GM12865 (cell line): ENCODE measurements at regions not wholly inside any gene's neighbourhood (a gene's known extent, or its start where the extent isn't known, plus 50 kb on each side); places are given as distances from the start of the nearest gene placed in this dataset.

Experiments used
- DNase-seq: peaks from one replicate; pipeline ENCODE4 v3.0.0; 2010; ENCODE audit warnings: low read depth
- H3K4me3 ChIP-seq: 2 replicates; pipeline ENCODE4 v1.5.1; 2011; ENCODE audit warnings: mild to moderate bottlenecking, low read depth, low read length, control low read depth
- TF ChIP-seq, protein P1 (sequence below): IDR thresholded peaks from 2 replicates; pipeline ENCODE4 v1.5.1; 2011; ENCODE audit warnings: low read length, control low read depth, low read depth, inconsistent platforms; ENCODE audit not compliant: insufficient read depth; ENCODE audit errors: missing control alignments

DNA sequence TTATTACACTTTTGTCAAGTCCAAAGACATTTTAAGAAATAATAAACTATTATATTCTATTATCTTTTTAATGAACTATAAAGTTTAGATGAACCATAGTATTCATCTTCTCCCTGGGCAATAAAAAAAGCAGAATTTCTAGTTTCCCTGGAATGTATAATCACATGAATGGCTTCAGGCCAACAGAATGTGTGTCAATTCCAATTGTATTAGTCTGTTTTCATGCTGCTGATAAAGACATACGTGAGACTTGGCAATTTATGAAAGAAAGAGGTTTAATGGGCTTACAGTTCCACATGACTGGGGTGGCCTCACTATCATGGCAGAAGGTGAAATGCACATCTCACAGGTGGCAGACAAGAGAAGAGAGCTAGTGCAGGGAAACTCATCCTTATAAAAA is 70.7 kb upstream of the ANXA10 start:
- no peak for DNase-seq
- H3K4me3 ChIP-seq, result no peak overlapping the region
- TF ChIP-seq, protein P1, sequence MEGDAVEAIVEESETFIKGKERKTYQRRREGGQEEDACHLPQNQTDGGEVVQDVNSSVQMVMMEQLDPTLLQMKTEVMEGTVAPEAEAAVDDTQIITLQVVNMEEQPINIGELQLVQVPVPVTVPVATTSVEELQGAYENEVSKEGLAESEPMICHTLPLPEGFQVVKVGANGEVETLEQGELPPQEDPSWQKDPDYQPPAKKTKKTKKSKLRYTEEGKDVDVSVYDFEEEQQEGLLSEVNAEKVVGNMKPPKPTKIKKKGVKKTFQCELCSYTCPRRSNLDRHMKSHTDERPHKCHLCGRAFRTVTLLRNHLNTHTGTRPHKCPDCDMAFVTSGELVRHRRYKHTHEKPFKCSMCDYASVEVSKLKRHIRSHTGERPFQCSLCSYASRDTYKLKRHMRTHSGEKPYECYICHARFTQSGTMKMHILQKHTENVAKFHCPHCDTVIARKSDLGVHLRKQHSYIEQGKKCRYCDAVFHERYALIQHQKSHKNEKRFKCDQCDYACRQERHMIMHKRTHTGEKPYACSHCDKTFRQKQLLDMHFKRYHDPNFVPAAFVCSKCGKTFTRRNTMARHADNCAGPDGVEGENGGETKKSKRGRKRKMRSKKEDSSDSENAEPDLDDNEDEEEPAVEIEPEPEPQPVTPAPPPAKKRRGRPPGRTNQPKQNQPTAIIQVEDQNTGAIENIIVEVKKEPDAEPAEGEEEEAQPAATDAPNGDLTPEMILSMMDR, result no peak

- no peak for DNase-seq
- H3K4me3 ChIP-seq, result no peak overlapping the region
Measured at GRCh38 chr4:168028568-168028967, 63.8 kb upstream of the ANXA10 start.

GRCh38 chr4:168028970-168029597 is 63.3 kb upstream of the ANXA10 start:
- no peak for DNase-seq
- TF ChIP-seq, protein P1, result no peak

More at GRCh38 chr4:168028568-168028967, 63.8 kb upstream of the ANXA10 start:
- TF ChIP-seq, protein P1, result no peak

DNA sequence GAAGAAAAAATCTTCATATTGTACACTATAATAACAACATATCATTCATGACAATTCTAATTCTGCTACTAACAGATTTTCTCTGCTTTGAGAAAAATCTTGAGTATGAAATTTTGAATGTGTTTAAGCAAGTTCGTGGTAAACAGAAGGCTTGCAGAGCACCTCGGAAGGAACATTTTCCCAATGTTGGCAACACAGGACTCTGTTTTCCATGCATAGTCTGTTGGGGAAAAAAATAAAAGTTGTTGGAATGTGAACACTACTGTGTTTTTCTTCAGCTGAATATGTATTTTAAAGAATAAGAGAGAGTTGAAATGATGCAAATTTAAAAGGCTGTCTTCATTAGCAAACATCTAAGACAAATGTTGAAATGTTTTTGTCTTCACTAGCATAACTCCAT is 54.7 kb upstream of the ANXA10 start:
- TF ChIP-seq, protein P1, result no peak
- DNase-seq, result no peak
- H3K4me3 ChIP-seq, result no peak overlapping the region

More at GRCh38 chr4:168028970-168029597, 63.3 kb upstream of the ANXA10 start:
- H3K4me3 ChIP-seq, result no peak overlapping the region

DNA sequence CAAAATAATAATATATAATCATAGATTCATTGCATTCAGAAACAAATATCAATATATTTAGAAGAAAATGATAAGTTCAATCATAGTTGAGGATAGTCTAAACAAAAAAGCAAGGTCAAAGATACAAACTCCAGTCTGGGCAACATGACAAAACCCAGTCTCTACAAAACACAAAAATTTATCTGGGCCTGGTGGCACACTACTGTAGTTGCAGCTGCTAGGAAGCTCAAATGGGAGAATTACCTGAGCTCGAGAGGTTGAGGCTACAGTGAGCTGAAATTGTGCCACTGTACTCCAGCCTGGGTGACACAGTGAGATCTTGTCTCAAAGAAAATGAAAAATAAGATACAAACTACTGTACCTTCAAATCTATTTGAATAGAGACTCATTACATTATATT is 52.7 kb upstream of the ANXA10 start:
- no peak overlapping the region for H3K4me3 ChIP-seq
- DNase-seq, result no peak
- TF ChIP-seq, protein P1, result no peak
